OCI-LY7 (cell line): ENCODE measurements at regions not wholly inside any gene's neighbourhood (a gene's known extent, or its start where the extent isn't known, plus 50 kb on each side); places are given as distances from the start of the nearest gene placed in this dataset.

ENCODE experiments used
- BruUV-seq: library from RNA; stranded (reverse); fragments of 400-500 nt; replicated peaks from 2 replicates; lab custom pipeline; 2021; lab: Mats Ljungman, UMichigan
- CTCF ChIA-PET: fragments of 300-600 bp; sonication (Branson Sonifier 250); formaldehyde crosslinking; loops from one replicate; lab custom pipeline; 2022; ENCODE audit warnings: antibody characterized with exemption; ENCODE audit not compliant: unreplicated experiment; lab: Charles Lee
- POLR2A ChIA-PET: fragments of 300-600 bp; sonication (Branson Sonifier 250); formaldehyde crosslinking; loops from one replicate; lab custom pipeline; 2022; ENCODE audit warnings: antibody characterized with exemption; lab: Charles Lee
- DNase-seq: peaks from one replicate; pipeline ENCODE4 v3.0.0-alpha.2; 2015; ENCODE audit warnings: low spot score
- H2AFZ ChIP-seq: fragments of 200-600 bp; sonication (generic), shearing (Covaris generic); 2 replicates; pipeline ENCODE4 v1.6.1; 2014; ENCODE audit warnings: mild to moderate bottlenecking, antibody characterized with exemption, low read length, moderate library complexity
- H3K27ac ChIP-seq: fragments of 200-600 bp; sonication (generic); 2 replicates; pipeline ENCODE4 v1.5.1; 2014; ENCODE audit warnings: mixed run types, low read depth, mild to moderate bottlenecking, moderate library complexity, low read length, inconsistent platforms; ENCODE audit not compliant: poor library complexity, severe bottlenecking
- H3K36me3 ChIP-seq: fragments of 200-600 bp; sonication (generic); 2 replicates; pipeline ENCODE4 v1.6.1; 2014; ENCODE audit warnings: mild to moderate bottlenecking, antibody characterized with exemption, low read length, moderate library complexity, mixed read lengths; ENCODE audit not compliant: insufficient read depth
- H3K4me1 ChIP-seq: fragments of 200-600 bp; sonication (generic); 2 replicates; pipeline ENCODE4 v1.5.1; 2014; ENCODE audit warnings: mild to moderate bottlenecking, low read length; ENCODE audit not compliant: insufficient read depth, poor library complexity, severe bottlenecking
- H3K4me2 ChIP-seq: fragments of 200-600 bp; sonication (generic); 2 replicates; pipeline ENCODE4 v1.6.1; 2014; ENCODE audit warnings: mild to moderate bottlenecking, low read length
- H3K4me3 ChIP-seq: fragments of 200-600 bp; sonication (generic); 2 replicates; pipeline ENCODE4 v1.5.1; 2014; ENCODE audit warnings: mild to moderate bottlenecking, low read depth, low read length; ENCODE audit not compliant: poor library complexity, severe bottlenecking
- H3K79me2 ChIP-seq: fragments of 200-600 bp; sonication (generic); 2 replicates; pipeline ENCODE4 v1.6.1; 2016; ENCODE audit warnings: low read depth, mild to moderate bottlenecking, low read length, moderate library complexity, mixed read lengths; ENCODE audit not compliant: insufficient read depth
- H3K9me2 ChIP-seq: fragments of 200-600 bp; sonication (generic); 2 replicates; pipeline ENCODE4 v1.6.1; 2016; ENCODE audit warnings: mild to moderate bottlenecking, low read length, mixed read lengths; ENCODE audit not compliant: insufficient read depth
- H3K9me3 ChIP-seq: fragments of 200-600 bp; sonication (generic); 2 replicates; pipeline ENCODE4 v1.6.1; 2014; ENCODE audit warnings: mild to moderate bottlenecking, mixed run types, low read length, mixed read lengths
- H4K20me1 ChIP-seq: fragments of 200-600 bp; sonication (generic); 2 replicates; pipeline ENCODE4 v1.6.1; 2014; ENCODE audit warnings: mild to moderate bottlenecking, antibody characterized with exemption, low read length, moderate library complexity, mixed read lengths; ENCODE audit not compliant: insufficient read depth
- CTCF ChIP-seq: fragments of 200-600 bp; sonication (generic); conservative IDR thresholded peaks from 2 replicates; pipeline ENCODE4 v1.5.1; 2014; ENCODE audit warnings: mild to moderate bottlenecking, antibody characterized with exemption, low read length, moderate library complexity, mixed read lengths
- EZH2phosphoT487 ChIP-seq: fragments of 200-600 bp; sonication (generic); IDR thresholded peaks from 2 replicates; pipeline ENCODE4 v1.6.1; 2018; ENCODE audit warnings: low read depth, borderline replicate concordance, mild to moderate bottlenecking, mixed run types, antibody characterized with exemption, low read length, moderate library complexity, mixed read lengths
- intact Hi-C: fragments of 100-400 bp; cut with micrococcal nuclease; formaldehyde crosslinking; loops from one replicate; pipeline ENCODE4 v1.10.0; 2022; ENCODE audit not compliant: unreplicated experiment

DNA sequence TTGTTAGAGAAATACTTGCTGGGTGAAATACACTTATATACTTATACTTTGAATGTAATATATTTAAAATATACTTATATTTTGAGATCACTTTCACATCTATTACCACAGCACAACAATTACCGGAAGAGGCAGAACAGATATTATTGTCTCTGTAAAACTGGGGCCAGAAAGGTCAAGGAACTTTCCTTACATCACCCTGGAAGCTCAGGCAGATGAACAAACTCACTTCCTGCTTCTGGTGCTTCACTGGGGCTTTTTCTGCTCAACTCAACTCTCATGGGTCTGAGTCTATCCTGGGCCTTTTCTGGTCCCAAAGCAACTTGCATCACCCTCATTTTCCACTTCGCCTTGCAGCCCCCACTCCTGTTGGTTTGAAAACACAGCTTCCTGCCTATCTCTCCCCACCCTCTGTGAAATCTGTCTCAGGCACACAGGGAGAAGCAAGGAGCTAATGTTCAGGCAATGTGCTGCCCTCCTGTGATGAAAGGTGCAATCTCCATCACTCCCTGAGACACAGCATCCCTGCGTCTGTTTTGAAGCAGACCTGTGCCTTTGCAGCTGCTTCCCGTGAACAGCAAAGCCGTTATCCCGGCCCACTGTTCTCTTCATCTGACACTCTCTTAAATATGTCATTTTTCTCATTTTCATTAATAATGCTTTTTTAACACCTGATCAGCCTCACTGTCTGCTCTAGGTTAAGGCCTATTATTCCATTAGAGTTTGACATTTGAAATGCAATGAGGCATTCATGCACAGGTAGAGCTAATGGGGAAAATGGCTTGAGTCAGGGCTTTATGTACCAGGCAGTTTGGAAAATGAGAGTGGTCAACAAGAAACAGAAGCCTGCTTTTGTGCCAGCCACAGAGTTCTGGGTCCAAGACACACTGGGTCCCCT is 251.9 kb upstream of the CHAC2 start:
- no peak for DNase-seq
- CTCF ChIA-PET, result no interaction called here
- no TSS peak for BruUV-seq

DNA sequence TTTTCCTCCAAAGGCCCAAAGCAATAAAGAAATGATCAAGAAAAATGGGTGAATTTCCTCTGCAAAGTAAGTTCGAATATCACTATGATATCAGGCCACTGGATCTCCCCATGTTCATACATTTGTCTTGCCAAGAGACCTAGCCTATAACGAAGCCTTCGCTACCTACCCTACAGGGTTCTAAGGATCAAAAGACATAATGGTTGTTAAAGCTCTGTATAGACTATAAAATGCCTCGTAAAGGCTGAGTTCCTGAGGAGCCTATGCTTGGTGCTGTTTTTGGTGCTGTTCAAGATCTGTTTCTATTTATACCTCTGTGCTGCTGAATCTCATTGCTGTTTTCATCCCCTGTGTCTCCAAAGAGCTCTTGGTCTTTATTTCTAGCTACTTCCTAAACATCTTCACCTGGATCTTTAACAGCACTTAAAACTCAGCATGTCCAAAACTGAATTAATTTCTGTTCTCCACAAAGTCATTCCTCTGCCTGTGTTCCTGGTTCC is 254.4 kb upstream of the CHAC2 start:
- Histone ChIP-seq H3K9me3 (no peaks in the 10 kb centered on the region), H3K9me2 (no peaks in the 10 kb centered on the region), H3K4me2 (no peak overlapping the region), H3K4me1 (no peaks in the 10 kb centered on the region), H3K27ac (no peak overlapping the region), H3K36me3 (no peaks in the 10 kb centered on the region), H3K4me3 (no peak overlapping the region), H4K20me1 (no peaks in the 10 kb centered on the region), H2AFZ (no peak overlapping the region), H3K79me2 (no peaks in the 10 kb centered on the region)
- no peak for DNase-seq
- CTCF ChIA-PET, result no interaction called here
- no TSS peak for BruUV-seq
- intact Hi-C loops, result no loop called here
- POLR2A ChIA-PET, result interaction anchor here (0.6 kb wide), 1 partner anchor 1360 kb away, joined by 3 read pairs; no protein-coding TSS in a partner anchor
- no peak for TF ChIP-seq CTCF
- no peak for TF ChIP-seq EZH2phosphoT487

More for the DNA sequence above, 251.9 kb upstream of the CHAC2 start:
- TF ChIP-seq CTCF (no peak), EZH2phosphoT487 (no peak)
- Histone ChIP-seq H3K4me2 (no peak overlapping the region), H3K79me2 (no peaks in the 10 kb centered on the region), H3K9me3 (no peaks in the 10 kb centered on the region), H3K4me1 (no peaks in the 10 kb centered on the region), H3K9me2 (no peaks in the 10 kb centered on the region), H4K20me1 (no peaks in the 10 kb centered on the region), H3K4me3 (no peak overlapping the region), H3K27ac (no peak overlapping the region), H3K36me3 (no peaks in the 10 kb centered on the region), H2AFZ (no peak overlapping the region)
- intact Hi-C loops, result no loop called here
- POLR2A ChIA-PET, result no interaction called here
